ENCODE measurements at regions not wholly inside any gene's neighbourhood (a gene's known extent, or its start where the extent isn't known, plus 50 kb on each side); places are given as distances from the start of the nearest gene placed in this dataset.

- TF ChIP-seq EZH2phosphoT487 (IDR thresholded peaks at IDR 0.05; ENCODE audit: borderline replicate concordance): no peak
- TF ChIP-seq, protein P1, sequence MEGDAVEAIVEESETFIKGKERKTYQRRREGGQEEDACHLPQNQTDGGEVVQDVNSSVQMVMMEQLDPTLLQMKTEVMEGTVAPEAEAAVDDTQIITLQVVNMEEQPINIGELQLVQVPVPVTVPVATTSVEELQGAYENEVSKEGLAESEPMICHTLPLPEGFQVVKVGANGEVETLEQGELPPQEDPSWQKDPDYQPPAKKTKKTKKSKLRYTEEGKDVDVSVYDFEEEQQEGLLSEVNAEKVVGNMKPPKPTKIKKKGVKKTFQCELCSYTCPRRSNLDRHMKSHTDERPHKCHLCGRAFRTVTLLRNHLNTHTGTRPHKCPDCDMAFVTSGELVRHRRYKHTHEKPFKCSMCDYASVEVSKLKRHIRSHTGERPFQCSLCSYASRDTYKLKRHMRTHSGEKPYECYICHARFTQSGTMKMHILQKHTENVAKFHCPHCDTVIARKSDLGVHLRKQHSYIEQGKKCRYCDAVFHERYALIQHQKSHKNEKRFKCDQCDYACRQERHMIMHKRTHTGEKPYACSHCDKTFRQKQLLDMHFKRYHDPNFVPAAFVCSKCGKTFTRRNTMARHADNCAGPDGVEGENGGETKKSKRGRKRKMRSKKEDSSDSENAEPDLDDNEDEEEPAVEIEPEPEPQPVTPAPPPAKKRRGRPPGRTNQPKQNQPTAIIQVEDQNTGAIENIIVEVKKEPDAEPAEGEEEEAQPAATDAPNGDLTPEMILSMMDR (conservative IDR thresholded peaks at IDR 0.05; ENCODE audit: low read length): no peak
- H3K4me3 ChIP-seq (ENCODE audit: low read length, poor library complexity, severe bottlenecking): no peak overlapping the region
- H4K20me1 ChIP-seq (ENCODE audit: insufficient read depth, low read length, poor library complexity, severe bottlenecking): no peaks in the 10 kb centered on the region
- H3K79me2 ChIP-seq (ENCODE audit: insufficient read depth, low read length): no peaks in the 10 kb centered on the region
- no peaks in the 10 kb centered on the region for H3K9me3 ChIP-seq (ENCODE audit: insufficient read depth, low read depth, low read length)
- H3K9ac ChIP-seq (ENCODE audit: low read depth, low read length, poor library complexity, severe bottlenecking): no peak overlapping the region
- no peaks in the 10 kb centered on the region for H3F3A ChIP-seq (ENCODE audit: low read depth)
- H3K9me2 ChIP-seq (replicated peaks; ENCODE audit: low read depth, low read length): no peaks in the 10 kb centered on the region
- H3K4me1 ChIP-seq (ENCODE audit: insufficient read depth, low read length, poor library complexity, severe bottlenecking): no peaks in the 10 kb centered on the region
- no peaks in the 10 kb centered on the region for H3K27me3 ChIP-seq (ENCODE audit: insufficient read depth, low read length, poor library complexity, severe bottlenecking)
- no peaks in the 10 kb centered on the region for H3K36me3 ChIP-seq (ENCODE audit: insufficient read depth, low read length)
- no peak overlapping the region for H2AFZ ChIP-seq (ENCODE audit: low read length)
- H3K4me2 ChIP-seq (ENCODE audit: low read depth, low read length, poor library complexity, severe bottlenecking): no peak overlapping the region
Measured at GRCh38 chr10:23694446-23694920, 255.6 kb downstream of the OTUD1 start.

DNA sequence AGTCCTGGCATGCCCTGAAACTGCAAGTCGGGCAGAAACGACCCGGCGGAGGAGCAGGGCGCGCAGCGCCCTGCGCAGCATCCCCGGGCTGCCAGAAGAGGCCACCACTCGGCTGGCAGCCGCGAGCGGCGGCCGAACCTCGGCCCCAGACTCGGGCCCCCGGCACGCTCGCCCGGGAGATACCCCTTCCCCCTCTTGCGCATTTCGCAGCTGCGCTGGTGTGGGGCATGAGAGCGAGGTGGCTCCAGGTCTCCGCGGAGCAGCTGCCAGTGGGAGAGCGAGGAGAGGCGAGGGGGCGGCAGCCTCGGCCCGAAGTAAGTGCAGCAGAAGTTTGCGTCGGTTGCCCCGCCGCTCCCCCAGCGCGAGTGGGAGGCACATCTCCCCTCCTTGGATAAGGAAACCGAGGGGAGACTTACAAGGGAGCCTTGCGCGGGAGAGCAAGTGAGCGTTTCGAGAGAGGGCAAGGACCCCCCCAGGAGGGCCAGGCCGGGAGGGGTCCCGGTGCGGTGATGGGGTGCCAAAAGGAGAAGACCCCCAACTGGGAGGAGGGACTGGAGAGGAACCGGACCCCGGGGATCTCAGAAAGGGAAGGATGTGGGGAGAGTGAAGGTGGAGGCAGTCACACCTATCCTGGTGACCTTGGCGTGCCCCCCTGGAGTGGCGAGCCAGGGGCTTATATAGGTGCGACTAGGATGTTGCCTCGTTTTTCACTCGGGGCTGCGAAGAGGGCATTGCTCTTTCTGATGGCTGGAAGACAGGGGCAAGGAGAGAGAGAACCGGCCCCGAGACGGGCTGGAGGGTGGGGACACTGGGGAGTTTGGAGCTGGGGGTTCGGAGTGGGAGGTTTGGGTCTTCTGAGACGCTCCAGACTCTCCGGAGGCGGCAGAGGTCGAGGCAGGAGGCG is 256.3 kb downstream of the OTUD1 start:
- no peak overlapping the region for H3K4me3 ChIP-seq (ENCODE audit: low read length, poor library complexity, severe bottlenecking)
- TF ChIP-seq EZH2phosphoT487 (IDR thresholded peaks at IDR 0.05; ENCODE audit: borderline replicate concordance): no peak
- TF ChIP-seq, protein P1 (conservative IDR thresholded peaks at IDR 0.05; ENCODE audit: low read length): no peak
- no peak overlapping the region for H3K4me2 ChIP-seq (ENCODE audit: low read depth, low read length, poor library complexity, severe bottlenecking)
- H3F3A ChIP-seq (ENCODE audit: low read depth): no peaks in the 10 kb centered on the region
- no peak overlapping the region for H2AFZ ChIP-seq (ENCODE audit: low read length)
- H3K9ac ChIP-seq (ENCODE audit: low read depth, low read length, poor library complexity, severe bottlenecking): no peak overlapping the region
- no peaks in the 10 kb centered on the region for H4K20me1 ChIP-seq (ENCODE audit: insufficient read depth, low read length, poor library complexity, severe bottlenecking)
- no peaks in the 10 kb centered on the region for H3K9me2 ChIP-seq (replicated peaks; ENCODE audit: low read depth, low read length)
- no peaks in the 10 kb centered on the region for H3K4me1 ChIP-seq (ENCODE audit: insufficient read depth, low read length, poor library complexity, severe bottlenecking)
- H3K36me3 ChIP-seq (ENCODE audit: insufficient read depth, low read length): no peaks in the 10 kb centered on the region
- H3K27me3 ChIP-seq (ENCODE audit: insufficient read depth, low read length, poor library complexity, severe bottlenecking): no peaks in the 10 kb centered on the region
- H3K9me3 ChIP-seq (ENCODE audit: insufficient read depth, low read depth, low read length): no peaks in the 10 kb centered on the region
- H3K79me2 ChIP-seq (ENCODE audit: insufficient read depth, low read length): no peaks in the 10 kb centered on the region

- no peak overlapping the region for H2AFZ ChIP-seq (ENCODE audit: low read length)
- no peak overlapping the region for H3K4me3 ChIP-seq (ENCODE audit: low read length, poor library complexity, severe bottlenecking)
- no peak for TF ChIP-seq EZH2phosphoT487 (IDR thresholded peaks at IDR 0.05; ENCODE audit: borderline replicate concordance)
- TF ChIP-seq, protein P1 (conservative IDR thresholded peaks at IDR 0.05; ENCODE audit: low read length): no peak
- H3K4me2 ChIP-seq (ENCODE audit: low read depth, low read length, poor library complexity, severe bottlenecking): no peak overlapping the region
- no peak overlapping the region for H3K9ac ChIP-seq (ENCODE audit: low read depth, low read length, poor library complexity, severe bottlenecking)
- H3K27me3 ChIP-seq (ENCODE audit: insufficient read depth, low read length, poor library complexity, severe bottlenecking): no peaks in the 10 kb centered on the region
- H3K4me1 ChIP-seq (ENCODE audit: insufficient read depth, low read length, poor library complexity, severe bottlenecking): no peaks in the 10 kb centered on the region
- H3F3A ChIP-seq (ENCODE audit: low read depth): no peaks in the 10 kb centered on the region
- no peaks in the 10 kb centered on the region for H3K36me3 ChIP-seq (ENCODE audit: insufficient read depth, low read length)
- no peaks in the 10 kb centered on the region for H4K20me1 ChIP-seq (ENCODE audit: insufficient read depth, low read length, poor library complexity, severe bottlenecking)
- H3K79me2 ChIP-seq (ENCODE audit: insufficient read depth, low read length): no peaks in the 10 kb centered on the region
- H3K9me3 ChIP-seq (ENCODE audit: insufficient read depth, low read depth, low read length): no peaks in the 10 kb centered on the region
- no peaks in the 10 kb centered on the region for H3K9me2 ChIP-seq (replicated peaks; ENCODE audit: low read depth, low read length)
Measured at GRCh38 chr10:23695825-23696420, 257.0 kb downstream of the OTUD1 start.
